ENCODE measurements at regions not wholly inside any gene's neighbourhood (a gene's known extent, or its start where the extent isn't known, plus 50 kb on each side); places are given as distances from the start of the nearest gene placed in this dataset.

- Histone ChIP-seq H3K4me1 (no peaks in the 10 kb centered on the region), H3K4me3 (no peak overlapping the region), H3K27ac (replicated peaks) (no peak overlapping the region), H3K9me3 (replicated peaks) (peaks cover 18% of the 10 kb centered on the region), H3K36me3 (no peaks in the 10 kb centered on the region), H3K27me3 (ENCODE audit: low read depth) (no peaks in the 10 kb centered on the region)
- intact Hi-C loops (cut with micrococcal nuclease) = no loop called here
- TF ChIP-seq CTCF (IDR thresholded peaks at IDR 0.05; ENCODE audit: borderline replicate concordance) = no peak
- no peak for DNase-seq
Observed at GRCh38 chr3:55245351-55245750, 241.8 kb downstream of the WNT5A start.

GRCh38 chr3:55244247-55244646 is 242.9 kb downstream of the WNT5A start:
- no peak for TF ChIP-seq CTCF (IDR thresholded peaks at IDR 0.05; ENCODE audit: borderline replicate concordance)
- no peaks in the 10 kb centered on the region for H3K36me3 ChIP-seq
- H3K27me3 ChIP-seq (ENCODE audit: low read depth) = no peaks in the 10 kb centered on the region
- no peak for DNase-seq
- no peaks in the 10 kb centered on the region for H3K4me1 ChIP-seq
- no peak overlapping the region for H3K4me3 ChIP-seq
- no peak overlapping the region for H3K27ac ChIP-seq (replicated peaks)
- intact Hi-C loops (cut with micrococcal nuclease) = no loop called here
- H3K9me3 ChIP-seq (replicated peaks) = peaks cover 9% of the 10 kb centered on the region

- DNase-seq = no peak
- H3K9me3 ChIP-seq (replicated peaks) = peaks cover 3% of the 10 kb centered on the region
- TF ChIP-seq CTCF (IDR thresholded peaks at IDR 0.05; ENCODE audit: borderline replicate concordance) = no peak
- intact Hi-C loops (cut with micrococcal nuclease) = no loop called here
- no peaks in the 10 kb centered on the region for H3K36me3 ChIP-seq
- H3K27ac ChIP-seq (replicated peaks) = no peak overlapping the region
- H3K4me3 ChIP-seq = no peak overlapping the region
- no peaks in the 10 kb centered on the region for H3K27me3 ChIP-seq (ENCODE audit: low read depth)
- no peaks in the 10 kb centered on the region for H3K4me1 ChIP-seq
Observed at GRCh38 chr3:55243678-55244077, 243.4 kb downstream of the WNT5A start.

GRCh38 chr3:55242921-55243320 is 244.2 kb downstream of the WNT5A start:
- Histone ChIP-seq H3K27me3 (ENCODE audit: low read depth) (no peaks in the 10 kb centered on the region), H3K27ac (replicated peaks) (no peak overlapping the region), H3K4me3 (no peak overlapping the region), H3K9me3 (replicated peaks) (no peaks in the 10 kb centered on the region), H3K4me1 (no peaks in the 10 kb centered on the region), H3K36me3 (no peaks in the 10 kb centered on the region)
- intact Hi-C loops (cut with micrococcal nuclease) = no loop called here
- DNase-seq = no peak
- no peak for TF ChIP-seq CTCF (IDR thresholded peaks at IDR 0.05; ENCODE audit: borderline replicate concordance)

GRCh38 chr3:55241098-55241497 is 246.0 kb downstream of the WNT5A start:
- no peak for TF ChIP-seq CTCF (IDR thresholded peaks at IDR 0.05; ENCODE audit: borderline replicate concordance)
- no peak for DNase-seq
- Histone ChIP-seq H3K4me3 (no peak overlapping the region), H3K4me1 (no peaks in the 10 kb centered on the region), H3K36me3 (no peaks in the 10 kb centered on the region), H3K27me3 (ENCODE audit: low read depth) (peaks cover 13% of the 10 kb centered on the region), H3K27ac (replicated peaks) (no peak overlapping the region), H3K9me3 (replicated peaks) (no peaks in the 10 kb centered on the region)
- intact Hi-C loops (cut with micrococcal nuclease) = no loop called here

GRCh38 chr3:55235416-55235815 is 251.7 kb downstream of the WNT5A start:
- DNase-seq = no peak
- TF ChIP-seq CTCF (IDR thresholded peaks at IDR 0.05; ENCODE audit: borderline replicate concordance) = no peak
- peaks cover 28% of the 10 kb centered on the region for H3K27me3 ChIP-seq (ENCODE audit: low read depth)
- intact Hi-C loops (cut with micrococcal nuclease) = no loop called here
- no peak overlapping the region for H3K27ac ChIP-seq (replicated peaks)
- no peaks in the 10 kb centered on the region for H3K4me1 ChIP-seq
- no peak overlapping the region for H3K4me3 ChIP-seq
- peaks cover 9% of the 10 kb centered on the region for H3K9me3 ChIP-seq (replicated peaks)
- no peaks in the 10 kb centered on the region for H3K36me3 ChIP-seq

Measured in left ventricle myocardium inferior (tissue), 1 donor.